ENCODE measurements at regions not wholly inside any gene's neighbourhood (a gene's known extent, or its start where the extent isn't known, plus 50 kb on each side); places are given as distances from the start of the nearest gene placed in this dataset.

DNA sequence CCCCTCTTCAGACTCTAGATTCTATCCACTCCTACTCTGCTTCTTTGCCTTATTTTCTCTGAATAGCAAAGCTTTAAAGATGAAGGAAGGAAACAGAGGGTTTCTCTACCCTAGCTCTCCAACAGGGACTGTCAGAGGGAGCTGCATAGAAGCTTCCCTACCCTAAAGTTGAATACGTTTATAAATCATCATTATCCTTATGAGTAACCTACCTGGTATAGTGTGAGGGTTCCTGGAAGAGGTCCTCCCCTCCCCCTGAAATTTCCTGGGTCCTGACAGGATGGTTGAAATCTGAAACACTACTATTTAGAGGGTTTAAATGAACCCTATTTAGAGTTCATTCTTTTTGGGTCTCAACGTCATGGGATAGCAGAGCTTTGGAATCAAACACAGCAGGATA is 187.0 kb upstream of the RBPJ start:
- no peak for TF ChIP-seq CTCF (IDR thresholded peaks at IDR 0.05; ENCODE audit: insufficient read depth, low read length)
- no peak for TF ChIP-seq GABPA (IDR thresholded peaks at IDR 0.05; ENCODE audit: low read depth)
- no peak for TF ChIP-seq POLR2AphosphoS5 (IDR thresholded peaks at IDR 0.05; ENCODE audit: low read depth)
- TF ChIP-seq, protein P1, sequence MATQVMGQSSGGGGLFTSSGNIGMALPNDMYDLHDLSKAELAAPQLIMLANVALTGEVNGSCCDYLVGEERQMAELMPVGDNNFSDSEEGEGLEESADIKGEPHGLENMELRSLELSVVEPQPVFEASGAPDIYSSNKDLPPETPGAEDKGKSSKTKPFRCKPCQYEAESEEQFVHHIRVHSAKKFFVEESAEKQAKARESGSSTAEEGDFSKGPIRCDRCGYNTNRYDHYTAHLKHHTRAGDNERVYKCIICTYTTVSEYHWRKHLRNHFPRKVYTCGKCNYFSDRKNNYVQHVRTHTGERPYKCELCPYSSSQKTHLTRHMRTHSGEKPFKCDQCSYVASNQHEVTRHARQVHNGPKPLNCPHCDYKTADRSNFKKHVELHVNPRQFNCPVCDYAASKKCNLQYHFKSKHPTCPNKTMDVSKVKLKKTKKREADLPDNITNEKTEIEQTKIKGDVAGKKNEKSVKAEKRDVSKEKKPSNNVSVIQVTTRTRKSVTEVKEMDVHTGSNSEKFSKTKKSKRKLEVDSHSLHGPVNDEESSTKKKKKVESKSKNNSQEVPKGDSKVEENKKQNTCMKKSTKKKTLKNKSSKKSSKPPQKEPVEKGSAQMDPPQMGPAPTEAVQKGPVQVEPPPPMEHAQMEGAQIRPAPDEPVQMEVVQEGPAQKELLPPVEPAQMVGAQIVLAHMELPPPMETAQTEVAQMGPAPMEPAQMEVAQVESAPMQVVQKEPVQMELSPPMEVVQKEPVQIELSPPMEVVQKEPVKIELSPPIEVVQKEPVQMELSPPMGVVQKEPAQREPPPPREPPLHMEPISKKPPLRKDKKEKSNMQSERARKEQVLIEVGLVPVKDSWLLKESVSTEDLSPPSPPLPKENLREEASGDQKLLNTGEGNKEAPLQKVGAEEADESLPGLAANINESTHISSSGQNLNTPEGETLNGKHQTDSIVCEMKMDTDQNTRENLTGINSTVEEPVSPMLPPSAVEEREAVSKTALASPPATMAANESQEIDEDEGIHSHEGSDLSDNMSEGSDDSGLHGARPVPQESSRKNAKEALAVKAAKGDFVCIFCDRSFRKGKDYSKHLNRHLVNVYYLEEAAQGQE (IDR thresholded peaks at IDR 0.05; ENCODE audit: insufficient replicate concordance, low read depth), result no peak
- TF ChIP-seq SPI1 (IDR thresholded peaks at IDR 0.05; ENCODE audit: borderline replicate concordance, low read depth), result no peak

Data from HL-60 (cell line).